Left lung (tissue), 4 donors: ENCODE measurements at regions not wholly inside any gene's neighbourhood (a gene's known extent, or its start where the extent isn't known, plus 50 kb on each side); places are given as distances from the start of the nearest gene placed in this dataset.

ENCODE experiments used
- ATAC-seq: fragments of 200-7000 bp; cut with Tn5 transposase; one replicate; pipeline ENCODE4 v1.9.1; 2020; ENCODE audit warnings: moderate library complexity
- DNase-seq, 4 donors: peaks; one replicate each; pipeline ENCODE4 v3.0.0-alpha.2; 2013 to 2020
- H3K27ac ChIP-seq, 2 donors: fragments of 200-600 bp; sonication (generic) in 1 of 2; one replicate each; pipeline versions ENCODE4 v1.5.0 to v1.8.0; 2020 to 2021
- H3K27me3 ChIP-seq, 2 donors: fragments of 200-600 bp; sonication (generic) in 1 of 2; one replicate each; pipeline versions ENCODE4 v1.5.0 to v1.8.0; 2020 to 2021
- H3K36me3 ChIP-seq, 2 donors: fragments of 200-600 bp; sonication (generic) in 1 of 2; one replicate each; pipeline versions ENCODE4 v1.5.0 to v1.8.0; 2020 to 2021
- H3K4me1 ChIP-seq, 2 donors: fragments of 200-600 bp; one replicate each; pipeline ENCODE4 v1.8.0; 2021
- H3K4me3 ChIP-seq, 2 donors: fragments of 200-600 bp; sonication (generic) in 1 of 2; one replicate each; pipeline versions ENCODE4 v1.5.0 to v1.8.0; 2020 to 2021; ENCODE audit warnings: mild to moderate bottlenecking in 1 of 2
- H3K9me3 ChIP-seq, 2 donors: fragments of 200-600 bp; sonication (generic) in 1 of 2; one replicate each; pipeline versions ENCODE4 v1.5.0 to v1.8.0; 2020 to 2021
- intact Hi-C, 2 donors: fragments of 100-400 bp; cut with DNase I; formaldehyde crosslinking; loops; one replicate each; pipeline versions ENCODE4 v1.11.2 to v1.14.2; 2022
- TF ChIP-seq, protein P1 (sequence below), 2 donors: fragments of 200-600 bp; sonication (generic) in 1 of 2; IDR thresholded peaks; one replicate each; pipeline versions ENCODE4 v1.5.0 to v1.8.0; 2021; ENCODE audit warnings: antibody characterized with exemption in 2 of 2
- donor health status: DM: no; HTN: yes; CAD: no.
- donor health status: DM: no; HTN: no; CAD: no.

GRCh38 chr1:87977145-87977544 lies 648.5 kb downstream of the LMO4 start:
- DNase-seq (no peak), ATAC-seq (no peak)
- intact Hi-C loops: no loop called here
- no peak overlapping the region for H3K4me3 ChIP-seq
- no peaks in the 10 kb centered on the region for H3K36me3 ChIP-seq
- no peak overlapping the region for H3K27ac ChIP-seq
- H3K4me1 ChIP-seq: no peaks in the 10 kb centered on the region
- H3K9me3 ChIP-seq: no peaks in the 10 kb centered on the region
- TF ChIP-seq, protein P1, sequence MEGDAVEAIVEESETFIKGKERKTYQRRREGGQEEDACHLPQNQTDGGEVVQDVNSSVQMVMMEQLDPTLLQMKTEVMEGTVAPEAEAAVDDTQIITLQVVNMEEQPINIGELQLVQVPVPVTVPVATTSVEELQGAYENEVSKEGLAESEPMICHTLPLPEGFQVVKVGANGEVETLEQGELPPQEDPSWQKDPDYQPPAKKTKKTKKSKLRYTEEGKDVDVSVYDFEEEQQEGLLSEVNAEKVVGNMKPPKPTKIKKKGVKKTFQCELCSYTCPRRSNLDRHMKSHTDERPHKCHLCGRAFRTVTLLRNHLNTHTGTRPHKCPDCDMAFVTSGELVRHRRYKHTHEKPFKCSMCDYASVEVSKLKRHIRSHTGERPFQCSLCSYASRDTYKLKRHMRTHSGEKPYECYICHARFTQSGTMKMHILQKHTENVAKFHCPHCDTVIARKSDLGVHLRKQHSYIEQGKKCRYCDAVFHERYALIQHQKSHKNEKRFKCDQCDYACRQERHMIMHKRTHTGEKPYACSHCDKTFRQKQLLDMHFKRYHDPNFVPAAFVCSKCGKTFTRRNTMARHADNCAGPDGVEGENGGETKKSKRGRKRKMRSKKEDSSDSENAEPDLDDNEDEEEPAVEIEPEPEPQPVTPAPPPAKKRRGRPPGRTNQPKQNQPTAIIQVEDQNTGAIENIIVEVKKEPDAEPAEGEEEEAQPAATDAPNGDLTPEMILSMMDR (IDR thresholded peaks at IDR 0.05): no peak
- H3K27me3 ChIP-seq: no peaks in the 10 kb centered on the region

DNA sequence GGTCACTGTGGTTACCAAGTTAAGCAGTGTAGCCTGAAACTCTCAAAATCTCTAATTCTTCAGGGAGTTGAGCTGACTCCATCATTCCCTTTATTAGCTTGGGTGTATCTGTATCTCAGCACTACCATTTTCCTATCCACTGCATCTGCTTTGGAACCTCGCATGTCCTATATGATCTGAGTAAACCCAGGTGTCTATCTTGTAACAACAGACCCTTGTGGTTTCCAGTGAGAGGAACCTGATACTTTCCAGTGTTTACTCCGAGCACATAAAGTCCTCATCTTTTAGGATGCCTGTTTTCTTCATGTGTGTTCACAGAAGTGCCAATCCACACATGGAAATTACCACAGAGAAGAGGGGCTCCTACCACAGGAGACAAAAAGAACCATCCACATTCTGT lies 650.4 kb downstream of the LMO4 start:
- H3K4me3 ChIP-seq: no peak overlapping the region
- no peaks in the 10 kb centered on the region for H3K27me3 ChIP-seq
- DNase-seq: no peak
- H3K4me1 ChIP-seq: no peaks in the 10 kb centered on the region
- ATAC-seq: no peak
- TF ChIP-seq, protein P1 (IDR thresholded peaks at IDR 0.05): no peak
- intact Hi-C loops: no loop called here
- no peaks in the 10 kb centered on the region for H3K36me3 ChIP-seq
- H3K9me3 ChIP-seq: no peaks in the 10 kb centered on the region
- H3K27ac ChIP-seq: no peak overlapping the region

GRCh38 chr1:87980494-87980893 lies 651.8 kb downstream of the LMO4 start:
- no peak for DNase-seq
- Histone ChIP-seq H3K27me3 (no peaks in the 10 kb centered on the region), H3K36me3 (no peaks in the 10 kb centered on the region), H3K9me3 (no peaks in the 10 kb centered on the region), H3K4me1 (no peaks in the 10 kb centered on the region), H3K4me3 (no peak overlapping the region), H3K27ac (no peak overlapping the region)
- TF ChIP-seq, protein P1 (IDR thresholded peaks at IDR 0.05): no peak
- intact Hi-C loops: no loop called here
- ATAC-seq: no peak

DNA sequence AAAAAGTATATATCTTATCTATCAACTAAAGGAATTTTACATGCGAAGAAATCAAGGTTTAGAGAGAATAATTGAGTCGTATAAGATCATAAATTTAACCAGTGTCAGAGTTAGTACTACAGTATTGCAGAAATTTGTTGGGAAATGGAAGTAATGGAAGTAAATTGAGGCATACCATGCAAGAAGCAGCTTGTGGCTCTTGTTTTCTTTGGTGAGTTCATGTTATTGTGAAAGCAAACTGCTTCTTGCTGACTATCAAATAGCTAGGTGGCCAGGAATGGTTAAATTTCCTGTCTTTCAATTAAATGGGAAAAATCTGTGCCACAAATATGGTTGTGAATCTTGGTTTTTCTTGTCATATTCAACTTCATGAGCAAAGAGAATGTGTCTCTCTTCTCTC lies 652.7 kb downstream of the LMO4 start:
- ATAC-seq (no peak), DNase-seq (no peak)
- H3K36me3 ChIP-seq: no peaks in the 10 kb centered on the region
- H3K4me3 ChIP-seq: no peak overlapping the region
- no peak overlapping the region for H3K27ac ChIP-seq
- H3K4me1 ChIP-seq: no peaks in the 10 kb centered on the region
- H3K27me3 ChIP-seq: no peaks in the 10 kb centered on the region
- intact Hi-C loops: no loop called here
- no peaks in the 10 kb centered on the region for H3K9me3 ChIP-seq
- TF ChIP-seq, protein P1 (IDR thresholded peaks at IDR 0.05): no peak

DNA sequence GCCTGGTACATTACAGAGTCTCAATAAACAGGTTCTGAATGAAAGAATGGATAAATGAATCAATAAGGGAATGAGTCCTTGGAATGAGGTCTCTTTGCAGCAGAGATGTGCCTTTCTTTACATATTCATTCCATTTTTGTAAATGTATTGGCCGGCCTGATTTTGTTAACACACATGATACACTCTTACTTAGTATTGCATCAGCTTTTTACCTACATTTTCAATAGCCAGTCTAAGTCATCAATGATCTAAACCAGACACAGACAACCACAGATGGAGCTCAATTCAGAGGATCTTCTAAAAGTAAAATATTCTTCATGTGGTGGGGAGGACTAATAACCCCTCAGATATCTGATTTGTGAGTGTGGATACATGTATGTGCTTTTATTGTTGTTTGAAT lies 653.1 kb downstream of the LMO4 start:
- no peak for ATAC-seq
- intact Hi-C loops: no loop called here

More for the DNA sequence above, 653.1 kb downstream of the LMO4 start:
- Histone ChIP-seq H3K27me3 (no peaks in the 10 kb centered on the region), H3K4me3 (no peak overlapping the region), H3K4me1 (no peaks in the 10 kb centered on the region), H3K9me3 (no peaks in the 10 kb centered on the region), H3K36me3 (no peaks in the 10 kb centered on the region), H3K27ac (no peak overlapping the region)
- DNase-seq: no peak
- TF ChIP-seq, protein P1 (IDR thresholded peaks at IDR 0.05): no peak
